NK-92 (cell line): ENCODE measurements at regions not wholly inside any gene's neighbourhood (a gene's known extent, or its start where the extent isn't known, plus 50 kb on each side); places are given as distances from the start of the nearest gene placed in this dataset.

Experiments
- DNase-seq: peaks from one replicate; lab custom pipeline; 2025; ENCODE audit not compliant: unreplicated experiment; lab: John Stamatoyannopoulos, UW

- no peak for DNase-seq
Measured at GRCh38 chr22:48744967-48745841, 1082.5 kb downstream of the BRD1 start.

- no peak for DNase-seq
Measured at GRCh38 chr22:48744283-48744641, 1083.4 kb downstream of the BRD1 start.

GRCh38 chr22:48743601-48744282 is 1083.9 kb downstream of the BRD1 start:
- DNase-seq = no peak

DNA sequence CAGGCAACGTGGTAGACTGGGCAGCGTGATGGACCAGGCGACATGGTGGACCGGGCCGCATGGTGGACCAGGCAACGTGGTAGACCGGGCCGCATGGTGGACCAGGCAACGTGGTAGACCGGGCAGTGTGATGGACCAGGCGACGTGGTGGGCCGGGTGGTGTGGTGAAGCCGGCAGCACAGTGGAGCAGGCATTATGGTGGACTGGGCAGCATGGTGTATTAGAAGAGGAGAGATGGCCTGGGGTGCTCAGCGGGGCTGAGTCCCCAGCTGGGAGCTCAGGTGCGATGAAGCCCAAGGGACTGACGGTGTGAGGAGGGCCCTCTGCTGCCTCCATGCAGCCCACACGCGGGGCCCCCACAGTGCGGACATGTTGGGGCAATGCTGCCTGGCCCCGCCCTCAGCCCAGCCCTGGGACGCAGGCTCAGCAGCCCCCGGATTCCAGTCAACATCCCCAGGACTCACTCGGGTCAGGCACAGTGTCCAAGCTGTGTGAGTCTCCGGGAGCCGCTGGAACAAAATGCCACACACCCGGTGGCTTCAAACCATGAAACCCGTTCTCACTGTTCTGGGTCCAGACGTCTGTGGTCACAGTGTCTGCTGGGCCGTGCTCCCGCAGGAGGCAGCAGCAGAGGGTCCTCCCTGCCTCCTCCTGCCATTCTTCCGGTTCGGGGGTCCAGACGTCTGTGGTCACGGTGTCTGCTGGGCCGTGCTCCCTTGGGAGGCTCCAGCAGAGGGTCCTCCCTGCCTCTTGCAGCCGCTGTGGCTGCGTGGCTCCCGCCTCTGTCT is 1084.9 kb downstream of the BRD1 start:
- no peak for DNase-seq

DNA sequence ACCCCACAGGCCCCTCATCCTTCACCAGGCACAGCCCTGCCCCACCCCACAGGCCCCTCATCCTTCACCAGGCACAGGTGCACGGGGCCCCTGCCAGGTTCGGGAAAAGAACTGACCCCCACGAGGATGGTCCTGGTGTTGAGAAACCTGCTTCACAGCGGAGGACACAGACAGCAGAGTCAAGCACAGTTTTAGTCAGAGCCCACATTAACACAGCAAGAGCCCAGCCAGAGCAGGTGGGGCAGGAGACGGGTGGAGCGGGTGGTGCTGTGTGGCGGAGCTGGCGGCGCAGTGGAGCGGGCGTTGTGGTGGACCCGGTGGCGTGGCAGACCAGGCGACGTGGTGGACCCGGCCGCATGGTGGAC is 1085.5 kb downstream of the BRD1 start:
- DNase-seq = no peak

DNA sequence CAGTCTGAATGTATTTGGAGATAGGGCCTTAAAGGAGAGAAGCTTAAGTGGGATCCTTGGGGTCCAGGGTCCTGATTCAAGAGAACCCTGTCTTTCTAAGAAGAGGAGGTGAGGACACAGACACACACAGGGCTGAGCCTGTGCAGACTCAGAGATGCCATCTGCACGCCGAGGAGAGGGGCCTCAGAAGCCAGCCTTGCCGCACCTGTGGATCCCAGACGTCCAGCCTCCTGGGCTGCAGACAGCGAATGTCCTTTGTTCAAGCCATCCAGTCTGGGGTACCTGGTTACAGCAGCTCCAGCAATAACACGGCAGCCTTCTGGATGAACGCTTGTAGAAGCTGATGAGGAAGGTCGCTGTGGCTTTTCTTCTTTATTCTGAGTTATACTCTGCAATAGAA is 1086.1 kb downstream of the BRD1 start:
- no peak for DNase-seq

- no peak for DNase-seq
Measured at GRCh38 chr22:48740731-48741405, 1086.8 kb downstream of the BRD1 start.

GRCh38 chr22:48740086-48740730 is 1087.5 kb downstream of the BRD1 start:
- no peak for DNase-seq

DNA sequence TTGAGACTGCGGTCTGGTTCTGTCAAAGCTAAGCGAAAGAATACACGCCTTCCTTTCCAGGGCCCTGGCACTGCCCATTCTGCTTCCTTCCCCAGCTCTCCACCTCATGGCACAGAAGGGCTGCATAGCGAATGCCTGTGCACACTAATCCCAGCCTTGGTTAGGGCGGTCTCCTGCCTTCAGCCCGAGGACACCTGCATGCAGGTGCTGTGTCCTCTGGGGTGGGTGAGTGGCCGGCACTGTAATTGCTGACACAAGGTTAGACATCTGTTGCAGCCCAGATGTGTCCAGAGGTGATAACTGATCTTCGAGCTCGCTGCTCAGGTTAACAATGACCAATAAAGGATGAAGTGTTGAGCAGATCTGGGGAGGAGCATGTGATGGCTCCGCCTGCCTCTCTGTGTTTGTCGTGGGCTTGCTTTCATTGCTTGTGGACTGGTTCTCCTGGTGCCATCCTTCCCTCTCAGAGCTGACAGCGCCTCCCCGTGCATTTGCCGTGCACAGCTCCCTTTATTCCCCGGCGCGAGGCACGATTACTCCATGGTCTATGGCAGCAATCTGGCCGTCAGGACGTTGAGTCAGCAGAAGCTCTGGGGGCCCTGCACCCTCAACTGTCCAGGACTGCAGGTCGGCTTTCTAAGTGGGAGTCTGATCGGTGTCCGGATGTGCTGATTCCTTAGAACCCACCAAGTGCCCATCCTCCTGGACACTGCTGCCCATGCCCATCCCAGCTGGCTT is 1088.2 kb downstream of the BRD1 start:
- no peak for DNase-seq

- DNase-seq = no peak
Measured at GRCh38 chr22:48738204-48738980, 1089.3 kb downstream of the BRD1 start.

DNA sequence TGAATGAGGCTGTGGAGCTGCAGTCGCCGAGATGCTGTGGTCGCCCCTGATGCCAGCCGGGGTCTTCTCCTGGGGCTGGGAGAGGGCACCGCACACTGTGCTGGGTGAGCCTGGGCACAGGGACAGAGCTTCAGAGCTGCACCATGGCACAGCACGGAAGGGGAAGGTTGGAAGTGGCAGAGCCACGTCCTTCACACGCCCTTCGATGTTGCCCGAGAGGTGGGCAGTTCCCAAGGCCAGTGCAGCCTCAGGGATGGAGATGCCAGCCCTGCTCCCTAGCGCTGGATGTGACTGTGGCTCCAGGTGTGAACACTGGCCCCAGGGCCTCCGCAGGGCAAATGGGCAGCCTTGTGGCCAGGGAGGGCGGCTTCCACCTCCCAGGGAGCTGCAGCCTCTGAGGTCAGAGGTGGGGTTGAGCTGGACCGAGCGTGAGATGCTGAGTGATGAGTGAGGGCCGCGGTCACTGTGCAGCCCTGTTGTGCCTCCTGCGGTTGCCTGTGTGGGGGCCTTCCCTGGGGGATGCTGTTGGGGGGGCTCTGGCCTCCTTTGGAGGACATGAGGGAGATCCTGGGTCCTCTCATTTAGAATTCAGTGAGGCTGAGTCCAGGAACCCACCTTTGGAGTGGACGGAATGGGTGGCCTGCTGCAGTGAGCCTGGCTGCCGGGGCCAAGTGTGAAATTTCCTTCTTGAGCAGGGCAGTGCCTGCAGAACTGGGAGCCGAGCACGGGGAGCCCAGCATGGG is 1090.0 kb downstream of the BRD1 start:
- DNase-seq = no peak

GRCh38 chr22:48736593-48737460 is 1090.8 kb downstream of the BRD1 start:
- DNase-seq = no peak

GRCh38 chr22:48734961-48735360 is 1092.7 kb downstream of the BRD1 start:
- DNase-seq = no peak

GRCh38 chr22:48734359-48734758 is 1093.3 kb downstream of the BRD1 start:
- no peak for DNase-seq

- no peak for DNase-seq
Measured at GRCh38 chr22:48729499-48730171, 1098.0 kb downstream of the BRD1 start.

DNA sequence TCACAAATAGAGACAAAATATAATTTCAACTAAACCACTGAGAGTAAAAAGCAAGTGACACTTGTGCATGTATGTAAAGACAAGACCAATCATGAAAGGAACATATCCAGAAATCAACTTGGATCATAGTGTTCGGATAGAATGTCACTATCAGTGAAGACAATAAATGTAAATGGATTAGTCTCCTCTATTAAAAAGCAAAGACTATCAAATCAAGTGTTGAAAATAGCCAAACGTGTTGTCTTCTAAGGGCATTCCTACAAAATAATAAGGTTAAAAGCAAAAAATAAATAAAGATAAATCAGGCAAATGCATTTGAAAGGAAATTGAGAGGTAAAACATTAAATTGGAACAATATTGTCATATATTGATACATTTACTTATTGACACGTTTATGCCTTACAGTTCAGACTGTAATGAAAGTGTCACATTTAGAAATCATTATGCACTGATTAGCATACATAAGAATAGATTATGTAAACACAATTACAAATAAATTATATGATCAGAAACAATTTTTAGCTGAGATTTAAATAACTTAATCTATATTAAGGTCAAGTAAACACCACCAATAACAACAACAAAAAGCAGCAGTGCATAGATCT is 1100.1 kb downstream of the BRD1 start:
- no peak for DNase-seq

- DNase-seq = no peak
Measured at GRCh38 chr22:48724899-48725298, 1102.8 kb downstream of the BRD1 start.
